Fibroblast of the conjunctiva (primary cell): ENCODE measurements at regions not wholly inside any gene's neighbourhood (a gene's known extent, or its start where the extent isn't known, plus 50 kb on each side); places are given as distances from the start of the nearest gene placed in this dataset.

Experiments used
- DNase-seq: peaks from one replicate; pipeline ENCODE4 v3.0.0-alpha.2; 2010; ENCODE audit warnings: low read depth

GRCh38 chr3:117079997-117080396 is 370.4 kb downstream of the TUSC7 start:
- no peak for DNase-seq

GRCh38 chr3:117080872-117081271 is 371.3 kb downstream of the TUSC7 start:
- no peak for DNase-seq

GRCh38 chr3:117084277-117084676 is 374.7 kb downstream of the TUSC7 start:
- no peak for DNase-seq

- no peak for DNase-seq
Observed at GRCh38 chr3:117084739-117085270, 375.2 kb downstream of the TUSC7 start.

- no peak for DNase-seq
Observed at GRCh38 chr3:117091676-117092075, 382.1 kb downstream of the TUSC7 start.

- no peak for DNase-seq
Observed at GRCh38 chr3:117096549-117096948, 387.0 kb downstream of the TUSC7 start.

GRCh38 chr3:117097351-117097750 is 387.8 kb downstream of the TUSC7 start:
- DNase-seq = no peak

GRCh38 chr3:117101697-117102096 is 392.1 kb downstream of the TUSC7 start:
- DNase-seq = no peak

GRCh38 chr3:117102426-117102825 is 392.8 kb downstream of the TUSC7 start:
- DNase-seq = no peak

GRCh38 chr3:117103675-117104074 is 394.1 kb downstream of the TUSC7 start:
- DNase-seq = peak; percentile 51

GRCh38 chr3:117104381-117104780 is 394.8 kb downstream of the TUSC7 start:
- DNase-seq = peak; percentile 53

- DNase-seq = no peak
Observed at GRCh38 chr3:117104792-117105191, 395.2 kb downstream of the TUSC7 start.

- peak; percentile 63 for DNase-seq
Observed at GRCh38 chr3:117105686-117106085, 396.1 kb downstream of the TUSC7 start.

GRCh38 chr3:117106396-117106795 is 396.8 kb downstream of the TUSC7 start:
- DNase-seq = no peak

- no peak for DNase-seq
Observed at GRCh38 chr3:117107946-117108345, 398.4 kb downstream of the TUSC7 start.

GRCh38 chr3:117109178-117109577 is 399.6 kb downstream of the TUSC7 start:
- no peak for DNase-seq

- no peak for DNase-seq
Observed at GRCh38 chr3:117114517-117115265, 405.1 kb downstream of the TUSC7 start.

GRCh38 chr3:117117188-117117936 is 407.8 kb downstream of the TUSC7 start:
- DNase-seq = no peak

GRCh38 chr3:117118604-117119003 is 409.0 kb downstream of the TUSC7 start:
- no peak for DNase-seq

- DNase-seq = no peak
Observed at GRCh38 chr3:117120014-117120413, 410.4 kb downstream of the TUSC7 start.

- no peak for DNase-seq
Observed at GRCh38 chr3:117122609-117123008, 413.0 kb downstream of the TUSC7 start.

- DNase-seq = no peak
Observed at GRCh38 chr3:117126460-117126859, 416.9 kb downstream of the TUSC7 start.

GRCh38 chr3:117126946-117127546 is 417.5 kb downstream of the TUSC7 start:
- no peak for DNase-seq
